ENCODE measurements at regions not wholly inside any gene's neighbourhood (a gene's known extent, or its start where the extent isn't known, plus 50 kb on each side); places are given as distances from the start of the nearest gene placed in this dataset.
"Not testable (repeated sequence)": the region's sequence is repeated elsewhere in the genome, so short reads cannot be mapped to it uniquely, and the experiment has no call there.

DNA sequence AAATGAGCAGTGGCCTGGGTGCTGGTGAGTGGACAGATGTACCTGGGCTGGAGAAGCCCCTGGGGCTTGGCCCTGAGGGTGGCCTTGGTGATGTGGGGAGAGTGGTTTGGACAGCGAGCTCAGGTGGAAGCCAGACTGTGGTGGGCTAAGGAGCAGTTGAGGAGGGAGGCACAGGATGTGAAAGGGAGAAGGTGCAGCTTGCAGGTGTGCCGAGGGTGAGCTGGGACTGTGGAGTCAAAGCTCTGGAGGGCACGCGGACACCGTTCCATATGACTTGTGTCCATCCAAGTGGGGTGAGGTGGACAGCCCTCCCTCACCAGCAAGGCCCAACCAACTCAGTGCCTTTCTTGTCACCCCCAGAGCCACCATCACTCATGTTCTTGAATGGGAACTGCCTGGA lies 170.8 kb upstream of the ZNF267 start:
- no peak for DNase-seq (ENCODE audit: low read depth)

DNA sequence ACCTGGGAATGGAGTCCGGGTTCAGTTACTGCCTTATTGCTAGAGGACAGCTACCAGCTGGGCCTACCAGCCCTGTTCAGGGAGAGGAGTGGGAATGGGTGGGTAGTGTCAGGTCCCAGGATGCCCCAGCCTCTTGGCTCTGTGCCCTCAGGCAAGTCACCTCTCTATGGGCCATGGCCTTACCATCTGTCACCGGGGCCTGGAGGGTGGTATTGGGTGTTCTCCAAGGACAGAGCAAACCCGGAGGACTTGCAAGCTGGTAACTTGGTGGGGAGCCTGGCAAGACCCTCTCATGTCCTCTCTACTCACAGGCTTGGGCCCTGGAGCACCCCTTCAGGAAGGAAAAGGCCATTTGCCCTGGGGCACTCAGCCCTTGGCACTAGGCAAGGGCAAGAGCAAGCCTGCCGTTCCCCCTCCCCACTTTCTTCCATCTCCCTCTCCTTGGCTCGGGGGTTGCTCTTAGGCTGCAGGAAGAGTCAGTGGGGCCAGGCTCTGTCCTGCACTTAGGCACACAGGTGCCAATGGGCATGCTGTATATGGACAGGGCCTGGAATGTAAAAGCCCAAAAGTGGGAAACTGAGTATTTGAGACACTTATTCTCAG lies 170.0 kb upstream of the ZNF267 start:
- DNase-seq (ENCODE audit: low read depth) = no peak

DNA sequence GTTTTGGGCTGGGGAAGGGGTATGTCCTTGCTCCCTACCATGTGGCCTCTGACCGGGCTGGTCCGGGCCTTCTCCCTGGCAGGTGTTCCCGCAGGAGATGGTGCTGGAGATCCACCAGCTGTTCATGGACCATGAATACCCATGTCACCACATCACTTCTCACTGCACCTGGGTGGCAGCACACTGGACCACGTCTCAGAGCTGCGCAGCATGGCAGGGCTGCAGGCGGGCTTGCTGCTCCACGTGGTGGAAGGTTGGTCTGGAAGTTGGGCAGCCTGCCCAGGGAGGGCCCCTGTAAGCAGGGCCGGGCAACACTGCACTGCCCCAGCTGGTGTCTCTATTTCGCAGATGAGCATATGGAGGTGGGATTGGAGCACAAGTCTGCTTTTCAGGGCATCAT lies 169.5 kb upstream of the ZNF267 start:
- DNase-seq (ENCODE audit: low read depth) = no peak

DNA sequence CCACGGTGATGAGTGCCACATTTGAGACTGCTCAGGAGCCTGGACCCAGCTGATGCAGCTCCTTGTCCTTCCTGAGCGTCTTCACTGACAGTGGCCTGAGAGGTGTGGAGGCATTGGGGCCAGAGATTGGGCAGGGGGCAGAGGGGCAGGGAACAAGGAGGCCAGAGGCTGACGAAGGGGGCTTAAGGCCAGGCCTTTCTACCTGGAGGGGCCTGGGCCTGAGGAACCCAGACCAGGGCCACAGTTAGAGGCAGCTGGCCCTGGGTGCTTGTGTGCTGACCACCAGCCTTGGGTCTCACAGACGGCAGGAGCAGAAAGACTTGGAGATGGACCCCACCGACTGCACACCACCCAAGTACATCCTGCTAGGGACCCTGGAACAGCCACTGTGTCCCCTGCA lies 168.2 kb upstream of the ZNF267 start:
- no peak for DNase-seq (ENCODE audit: low read depth)

DNA sequence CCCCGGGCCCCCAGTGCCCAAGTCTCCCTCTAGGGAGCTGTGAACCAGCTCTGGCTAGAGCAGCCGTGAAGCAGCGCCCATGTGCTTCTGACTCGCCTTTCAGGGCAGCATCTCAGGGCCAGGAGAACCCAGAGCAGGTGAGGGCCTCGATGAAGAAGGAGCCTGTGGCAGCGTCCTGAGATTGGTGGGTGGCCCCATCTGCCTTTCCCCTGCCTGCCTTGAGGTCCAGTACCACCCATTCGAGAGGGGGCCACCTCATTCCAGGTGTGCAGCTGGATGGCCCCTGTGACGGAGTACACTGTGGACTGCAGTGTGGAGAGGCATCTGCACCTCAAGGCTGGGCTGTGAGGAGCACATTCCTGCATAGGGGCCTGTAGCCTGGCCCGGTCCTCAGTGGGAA lies 167.3 kb upstream of the ZNF267 start:
- no peak for DNase-seq (ENCODE audit: low read depth)

DNA sequence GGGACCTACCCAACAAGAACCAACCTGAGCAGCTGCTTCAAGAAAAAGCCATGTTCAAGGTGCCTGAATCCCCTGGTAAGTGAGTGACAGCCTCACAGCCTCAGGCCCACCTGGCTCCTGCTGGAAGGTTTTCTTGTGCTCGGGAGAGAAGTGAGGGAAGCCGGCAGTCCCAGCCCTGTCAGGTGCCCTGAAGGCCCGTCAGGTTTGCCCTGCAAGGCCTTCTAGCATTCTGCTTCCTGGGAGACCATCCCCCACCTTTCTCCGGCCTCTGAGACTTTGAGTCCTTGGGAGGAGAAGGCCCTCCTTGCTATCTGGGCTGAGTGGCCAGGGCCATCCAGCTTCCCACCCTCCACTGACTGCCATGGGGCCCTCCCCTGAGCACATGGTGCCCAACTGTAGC lies 166.7 kb upstream of the ZNF267 start:
- no peak for DNase-seq (ENCODE audit: low read depth)

DNA sequence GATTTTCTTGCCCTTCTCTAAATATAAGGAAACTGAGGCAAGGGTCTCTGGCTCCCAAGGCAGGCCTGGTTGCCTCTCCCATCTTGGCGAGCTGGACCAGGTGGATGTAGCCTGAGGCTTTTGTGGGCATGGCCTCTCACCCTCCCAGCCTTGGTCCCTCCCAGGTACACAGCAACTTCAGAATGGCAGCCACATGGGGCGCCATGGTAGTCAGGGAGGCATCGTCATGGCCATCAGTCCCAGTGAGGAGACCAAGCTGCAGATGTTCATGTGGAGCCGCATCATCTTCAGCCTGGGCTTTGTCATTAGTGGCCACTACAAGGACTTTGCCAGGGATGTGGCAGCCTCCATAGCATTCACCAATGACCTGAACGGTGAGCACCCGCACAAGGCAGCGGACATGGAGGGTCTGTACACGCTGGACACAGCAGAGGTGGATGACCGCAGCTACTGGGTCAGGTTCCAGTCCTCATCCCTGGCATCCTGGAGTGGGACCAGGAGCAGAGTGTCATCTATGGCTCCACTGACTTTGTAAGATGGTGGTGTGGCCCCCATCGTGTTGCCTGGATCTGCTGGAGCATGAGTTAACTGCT lies 165.8 kb upstream of the ZNF267 start:
- DNase-seq (ENCODE audit: low read depth) = no peak

DNA sequence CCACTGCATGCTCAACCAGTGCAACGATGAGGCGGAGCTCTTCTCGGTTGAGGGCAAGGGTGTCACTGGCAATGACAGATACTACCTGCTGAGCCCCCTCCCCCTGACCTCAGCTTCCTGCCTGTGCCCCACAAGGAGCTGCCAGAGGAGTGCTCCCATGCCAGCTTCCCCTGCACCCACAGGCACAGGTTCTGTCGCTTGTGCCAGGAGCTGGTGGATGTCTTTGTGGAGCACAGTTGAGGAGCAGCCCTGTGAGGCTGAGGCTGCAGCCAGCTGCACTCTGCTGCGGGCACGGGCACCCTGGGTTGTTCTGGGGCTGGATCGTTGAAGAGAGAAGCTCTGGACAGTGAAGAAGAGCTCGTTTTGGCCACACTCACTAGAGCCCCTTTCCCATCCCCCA lies 165.3 kb upstream of the ZNF267 start:
- no peak for DNase-seq (ENCODE audit: low read depth)

DNA sequence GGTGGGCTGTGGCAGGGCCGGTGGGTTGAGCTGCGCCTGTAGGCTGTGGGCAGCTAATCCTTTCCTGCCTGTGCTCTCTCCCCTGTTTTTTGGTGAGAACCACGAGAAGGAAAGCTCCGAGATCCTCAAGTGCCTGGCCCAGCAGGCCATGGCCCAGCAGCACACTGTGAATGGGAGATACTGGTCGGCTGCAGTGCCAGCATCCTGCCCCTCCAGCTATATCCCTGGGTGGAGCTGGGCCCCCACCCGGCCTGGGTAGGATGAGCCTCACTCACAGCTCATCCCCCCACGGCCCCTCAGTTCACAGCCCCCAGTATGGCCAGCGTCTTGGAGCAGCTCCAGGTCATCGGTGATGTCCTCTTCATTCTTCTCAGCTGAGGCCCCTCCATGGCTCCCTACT lies 164.4 kb upstream of the ZNF267 start:
- DNase-seq (ENCODE audit: low read depth) = no peak

DNA sequence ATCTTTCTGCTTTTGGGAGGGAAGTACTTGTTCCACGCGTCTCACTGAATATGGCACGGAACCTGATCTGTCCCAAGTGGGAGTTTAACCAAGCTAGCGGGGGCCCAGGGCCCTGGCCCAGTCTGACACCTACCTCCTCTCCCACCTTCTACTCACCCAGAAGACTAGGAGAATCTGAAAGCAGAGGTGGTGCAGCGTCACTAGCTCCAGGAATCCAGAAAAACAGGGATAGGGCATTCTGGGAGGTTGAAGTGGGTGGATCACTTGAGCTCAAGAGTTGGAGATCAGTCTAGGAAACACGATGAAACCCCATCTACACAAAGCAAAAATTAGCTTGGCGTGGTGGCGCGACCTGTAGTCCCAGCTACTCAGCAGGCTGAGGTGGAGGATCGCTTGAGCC lies 163.5 kb upstream of the ZNF267 start:
- no peak for DNase-seq (ENCODE audit: low read depth)

DNA sequence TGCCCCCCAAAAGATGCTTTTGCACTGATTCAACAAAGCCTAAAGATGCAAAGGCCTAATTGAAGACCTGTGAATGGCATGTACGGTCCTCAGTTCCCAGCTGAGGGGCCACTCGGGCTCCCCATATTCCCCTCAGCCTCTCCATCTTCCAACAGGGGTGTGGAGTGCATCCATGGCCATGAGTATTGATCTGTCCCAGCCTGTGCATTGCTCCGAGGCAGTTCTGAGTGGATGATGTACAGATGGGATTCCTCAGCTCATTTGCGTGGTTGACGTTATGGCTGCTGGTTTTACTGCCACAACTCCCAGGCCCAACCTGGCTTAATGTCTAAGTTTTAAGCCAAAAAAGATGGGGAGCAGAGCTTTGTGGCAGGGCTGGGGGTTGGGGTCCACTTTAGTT lies 162.7 kb upstream of the ZNF267 start:
- no peak for DNase-seq (ENCODE audit: low read depth)

DNA sequence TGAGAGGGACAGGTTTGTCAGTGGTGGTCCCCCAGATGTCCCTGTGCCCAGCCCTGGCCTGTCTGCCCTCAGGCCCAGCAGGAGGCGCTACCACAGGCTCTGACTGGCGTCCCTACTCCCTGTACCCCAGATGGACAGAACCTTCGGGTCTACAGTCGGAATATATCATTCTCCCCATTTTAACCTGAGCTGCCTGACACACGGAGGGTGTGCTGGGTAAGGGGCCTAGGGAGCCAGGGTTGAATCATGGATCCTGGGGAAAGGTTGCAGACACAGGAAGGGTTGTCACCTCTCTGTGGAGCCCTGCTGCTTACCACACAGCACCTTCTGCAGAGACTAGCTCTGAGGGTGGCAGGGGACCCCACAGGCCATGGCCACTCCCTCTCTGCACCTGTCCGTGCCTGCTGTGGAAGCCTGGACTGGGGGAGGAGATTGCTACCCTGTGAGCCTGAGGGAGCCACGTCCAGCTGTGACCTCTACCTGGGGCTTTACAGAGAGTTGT lies 162.2 kb upstream of the ZNF267 start:
- no peak for DNase-seq (ENCODE audit: low read depth)

DNA sequence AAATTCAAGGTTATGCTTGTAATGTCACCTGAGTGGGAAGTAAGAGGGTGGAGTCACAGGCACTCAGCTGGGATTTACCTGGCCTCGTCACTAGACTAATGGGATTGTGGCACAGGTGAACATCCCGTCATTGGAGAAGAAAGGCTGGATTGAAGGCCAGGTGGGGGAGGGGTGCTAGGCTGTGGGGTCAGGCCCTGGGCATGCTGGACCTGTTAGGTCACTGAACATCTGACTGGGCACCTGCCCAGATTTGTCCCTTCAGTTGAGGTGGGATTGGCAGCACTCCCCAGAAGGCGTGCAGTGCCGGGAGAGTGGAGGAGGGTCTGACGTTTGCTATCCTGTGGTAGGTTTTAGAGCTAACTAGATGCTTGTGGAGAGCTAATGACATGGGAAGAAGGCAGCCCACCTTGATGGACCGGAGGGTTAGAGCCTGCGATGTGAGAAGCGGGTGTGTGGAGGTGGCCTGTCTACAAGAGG lies 161.5 kb upstream of the ZNF267 start:
- no peak for DNase-seq (ENCODE audit: low read depth)

DNA sequence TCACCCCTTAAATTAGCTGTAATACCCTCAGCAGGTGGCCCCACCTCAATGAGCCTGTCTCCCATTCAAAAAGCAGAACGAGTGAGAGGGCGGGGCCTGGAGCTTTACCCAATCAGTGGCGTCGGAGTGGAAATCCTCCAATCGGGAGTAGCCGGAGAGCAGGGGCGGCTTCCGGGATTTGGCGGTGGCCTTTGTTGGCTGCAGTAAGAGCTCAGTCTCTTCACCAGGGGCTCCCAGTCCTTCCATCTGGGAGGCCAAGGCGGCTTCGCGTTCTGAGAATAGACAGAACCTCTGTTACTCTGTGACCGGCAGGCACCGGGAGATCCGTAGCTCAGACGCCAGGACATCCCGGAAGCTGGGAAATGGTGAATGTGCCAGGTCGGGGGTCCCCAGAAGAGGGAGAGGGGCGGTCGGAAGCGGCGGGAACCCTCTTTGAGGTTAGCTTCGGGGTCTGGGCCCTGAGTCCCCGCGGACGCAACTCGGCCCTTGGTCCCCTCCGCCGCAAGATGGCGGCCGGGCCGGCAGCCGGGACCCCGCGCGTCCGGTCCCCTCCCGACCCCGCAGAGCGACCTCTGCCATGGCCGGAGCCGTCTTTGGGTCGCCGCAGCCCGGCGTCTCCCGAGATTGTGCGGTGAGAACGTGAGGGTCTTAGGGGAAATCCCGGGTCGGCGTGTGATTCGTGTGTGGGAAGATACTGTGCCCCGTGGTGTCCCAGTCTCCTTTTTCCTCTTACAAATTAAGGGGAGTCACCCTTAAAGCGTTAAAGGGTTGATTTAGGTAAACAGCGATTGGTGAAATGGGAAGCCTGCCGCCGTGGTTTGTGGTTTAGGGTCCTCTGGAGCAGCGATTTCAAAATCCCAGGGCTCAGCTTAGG lies 160.3 kb upstream of the ZNF267 start:
- DNase-seq (ENCODE audit: low read depth) = peak; percentile 89

DNA sequence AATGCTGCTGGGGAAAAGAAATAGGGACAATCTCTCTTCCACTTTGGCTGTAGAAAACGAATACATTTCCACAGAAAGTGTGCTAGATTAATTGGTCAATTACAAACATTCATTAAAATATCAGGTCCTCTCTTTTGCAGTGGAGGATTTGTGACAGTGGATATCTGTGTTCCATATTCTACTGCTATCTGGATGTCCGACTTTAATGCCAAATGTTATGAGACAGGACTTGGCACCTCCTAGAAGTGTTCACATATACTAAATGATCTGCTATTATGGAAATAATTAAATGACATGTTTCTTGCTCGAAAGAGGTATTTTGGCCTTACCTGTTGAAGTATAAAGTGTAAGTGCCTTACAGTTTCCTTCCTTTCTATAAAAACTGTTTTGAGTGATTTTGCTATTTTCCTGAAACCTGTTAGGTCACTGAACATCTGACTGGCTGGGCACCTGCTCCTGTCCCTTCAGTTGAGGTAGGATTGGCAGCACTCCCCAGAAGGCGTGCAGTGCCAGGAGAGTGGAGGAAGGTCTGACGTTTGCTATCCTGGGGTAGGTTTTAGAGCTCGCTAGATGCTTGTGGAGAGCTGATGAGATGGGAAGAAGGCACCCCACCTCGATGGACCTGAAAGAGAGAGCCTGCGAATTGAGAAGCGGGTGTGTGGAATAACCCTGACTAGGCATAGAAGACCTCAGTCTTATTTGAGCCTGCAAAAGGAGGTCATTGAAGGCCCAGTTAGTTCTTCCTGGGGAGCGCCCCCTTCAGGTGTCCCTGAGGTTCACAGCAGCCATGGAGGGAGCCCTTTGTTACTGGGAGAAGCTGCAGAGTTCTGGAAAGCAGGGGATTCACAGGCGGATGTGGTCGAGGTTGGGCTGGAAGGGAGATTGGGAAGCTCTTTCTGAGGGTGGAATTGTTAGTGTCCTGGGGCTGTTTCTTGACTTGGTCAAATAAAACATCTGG lies 159.4 kb upstream of the ZNF267 start:
- DNase-seq (ENCODE audit: low read depth) = no peak

DNA sequence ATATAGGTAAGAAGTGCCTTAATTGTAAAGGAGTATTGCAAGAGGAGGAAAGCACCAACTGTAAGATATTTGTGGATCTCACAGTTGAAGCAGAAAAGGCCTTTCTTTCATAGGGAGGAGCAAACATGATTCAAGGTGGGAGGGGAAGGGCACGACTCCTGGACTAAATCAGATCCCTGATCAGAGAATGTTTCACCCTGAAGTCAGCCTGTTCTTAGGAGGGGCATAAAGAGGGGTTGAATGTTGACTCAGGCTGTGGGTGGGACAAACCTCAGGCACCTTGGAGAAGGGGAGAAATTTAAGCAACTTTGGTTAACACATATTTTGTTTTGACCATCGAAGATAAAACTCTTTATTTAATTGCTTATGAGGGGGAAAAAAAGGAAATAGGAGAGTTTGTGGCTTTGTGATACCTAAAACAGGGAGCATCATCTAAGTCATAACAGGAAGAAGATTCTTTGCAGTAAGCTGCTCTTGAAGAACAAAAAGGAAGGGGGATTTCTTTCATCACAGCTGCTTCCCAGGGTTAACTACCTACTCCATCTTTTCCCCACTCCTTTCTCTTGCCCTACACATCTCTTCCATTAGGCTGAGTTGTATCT lies 158.6 kb upstream of the ZNF267 start:
- no peak for DNase-seq (ENCODE audit: low read depth)

DNA sequence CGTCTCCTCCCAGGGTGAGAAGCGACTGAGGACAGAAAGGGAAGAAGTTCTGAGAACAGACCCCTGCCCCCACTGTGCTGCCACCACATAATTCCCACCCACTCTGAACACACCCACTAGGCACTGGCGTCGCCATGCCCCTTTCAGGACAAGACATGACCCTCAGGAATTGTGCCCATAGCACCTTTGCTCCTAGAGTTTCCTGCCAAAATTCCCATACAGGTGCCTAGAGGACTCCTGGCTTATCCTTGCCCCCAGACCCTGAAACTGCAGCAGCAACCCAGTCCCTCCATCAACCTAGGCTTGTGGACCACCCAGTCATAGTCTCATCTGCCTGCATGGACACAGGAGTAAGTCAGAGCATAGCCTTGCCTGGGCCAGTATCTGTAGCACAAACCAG lies 157.7 kb upstream of the ZNF267 start:
- no peak for DNase-seq (ENCODE audit: low read depth)

DNA sequence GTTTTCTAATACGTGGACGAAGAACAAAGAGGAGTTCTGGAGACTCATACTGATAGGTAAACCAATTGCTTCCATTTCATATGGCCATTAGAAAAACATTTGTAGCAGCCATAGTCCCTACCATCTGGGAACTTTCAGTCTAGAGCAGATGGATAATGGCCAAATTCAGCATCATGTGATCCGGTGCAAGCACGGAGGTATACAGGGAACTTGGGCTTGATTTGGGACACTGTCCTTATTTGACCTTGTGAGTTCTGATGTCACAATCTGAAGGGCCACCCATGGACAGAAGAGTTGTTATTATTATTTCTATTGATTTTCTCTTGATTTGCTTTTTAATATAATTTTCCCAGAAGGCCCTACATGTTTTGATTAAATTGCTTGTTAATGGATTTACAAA lies 154.6 kb upstream of the ZNF267 start:
- DNase-seq (ENCODE audit: low read depth) = no peak

DNA sequence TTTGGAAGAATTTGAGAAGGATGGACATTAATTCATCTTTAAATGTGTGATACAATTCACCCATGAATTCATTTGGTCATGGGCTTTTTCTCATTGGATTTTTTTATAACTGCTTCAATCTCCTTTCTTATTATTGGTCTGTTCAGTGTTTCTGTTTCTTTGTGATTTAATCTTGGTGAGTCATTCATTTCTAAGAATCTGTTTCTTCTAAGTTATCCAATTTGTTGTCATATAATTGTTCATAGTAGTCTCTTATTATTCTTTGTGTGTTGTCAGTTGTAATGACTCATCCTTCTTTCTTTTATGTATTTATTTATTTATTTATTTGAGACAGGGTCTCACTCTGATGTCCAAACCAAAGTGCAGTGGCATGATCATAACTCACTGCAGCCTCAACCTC lies 146.1 kb upstream of the ZNF267 start:
- no peak for DNase-seq (ENCODE audit: low read depth)

DNA sequence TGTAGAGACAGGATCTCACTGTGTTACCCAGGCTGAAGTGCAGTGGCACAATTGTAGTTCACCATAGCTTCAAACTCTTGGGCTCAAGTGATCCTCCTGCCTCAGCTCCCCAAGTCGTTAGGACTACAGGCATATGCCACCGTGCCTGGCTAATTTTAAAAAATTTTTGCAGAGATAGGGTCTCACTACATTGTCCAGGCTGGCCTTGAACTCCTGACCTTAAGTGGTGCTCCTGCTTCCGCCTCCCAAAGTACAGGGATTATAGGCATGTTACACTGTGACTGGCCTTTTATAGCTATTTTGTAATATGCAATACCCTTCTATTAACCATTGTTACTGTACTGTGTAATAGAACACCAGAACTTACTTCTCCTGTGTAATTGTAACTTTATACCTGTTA lies 139.3 kb upstream of the ZNF267 start:
- DNase-seq (ENCODE audit: low read depth) = no peak

DNA sequence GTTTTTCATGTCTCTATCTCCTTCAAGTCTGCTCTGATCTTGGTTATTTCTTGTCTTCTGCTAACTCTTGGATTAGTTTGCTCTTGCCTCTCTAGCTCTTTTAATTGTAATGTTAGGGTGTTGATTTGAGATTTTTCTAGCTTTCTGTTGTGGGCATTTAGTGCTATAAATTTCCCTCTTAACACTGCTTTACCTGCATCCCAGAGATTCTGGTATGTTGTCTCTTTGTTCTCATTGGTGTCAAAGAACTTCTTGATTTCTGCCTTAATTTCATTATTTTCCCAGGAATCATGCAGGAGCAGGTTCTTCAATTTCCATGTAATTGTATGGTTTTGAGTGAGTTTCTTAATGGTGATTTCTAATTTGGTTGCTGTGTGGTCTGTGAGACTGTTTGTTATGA lies 128.5 kb upstream of the ZNF267 start:
- DNase-seq (ENCODE audit: low read depth) = not testable (repeated sequence)
